ENCODE measurements at regions not wholly inside any gene's neighbourhood (a gene's known extent, or its start where the extent isn't known, plus 50 kb on each side); places are given as distances from the start of the nearest gene placed in this dataset.

- Histone ChIP-seq H3K27me3 (ENCODE audit: control insufficient read depth in 2 of 2, insufficient read depth in 2 of 2, low read length in 2 of 2) (no peaks in the 10 kb centered on the region), H3K79me2 (ENCODE audit: control insufficient read depth, insufficient read depth, low read length) (no peaks in the 10 kb centered on the region), H3K9me3 (replicated peaks; ENCODE audit: control insufficient read depth, insufficient read depth, low read length) (no peaks in the 10 kb centered on the region), H3K36me3 (ENCODE audit: control insufficient read depth in 2 of 2, extremely low read depth in 1 of 2, insufficient read depth in 2 of 2, low read length in 2 of 2) (no peaks in the 10 kb centered on the region), H3K27ac (ENCODE audit: insufficient read depth, low read depth, low read length) (no peak overlapping the region), H3K4me2 (ENCODE audit: insufficient read depth, low read length) (no peak overlapping the region), H3K4me1 (ENCODE audit: control insufficient read depth, extremely low read depth, insufficient read depth, low read length) (no peaks in the 10 kb centered on the region), H3K9ac (replicated peaks; ENCODE audit: extremely low read depth, insufficient read depth, low read length) (no peak overlapping the region), H3K9me1 (replicated peaks; ENCODE audit: control insufficient read depth, extremely low read depth, insufficient read depth, low read length) (no peaks in the 10 kb centered on the region), H4K20me1 (replicated peaks; ENCODE audit: control insufficient read depth, extremely low read depth, insufficient read depth, low read length) (no peaks in the 10 kb centered on the region), H2AFZ (ENCODE audit: low read depth, low read length) (no peak overlapping the region), H3K4me3 (replicated peaks in 1 of 3; ENCODE audit: insufficient read depth in 1 of 3, low read depth in 1 of 3, low read length in 3 of 3) (no peak overlapping the region)
- ChIA-PET POLR2A (no interaction called here), CTCF (no interaction called here)
- DNase-seq (ENCODE audit: low read depth, low spot score) (no peak), FAIRE-seq (no peak)
- intact Hi-C loops (cut with micrococcal nuclease): no loop called here
- no peak for TF ChIP-seq CTCF (IDR thresholded peaks at IDR 0.05; ENCODE audit: extremely low read depth in 1 of 2, insufficient read depth in 1 of 2, low read depth in 1 of 2, low read length in 2 of 2)
- TF ChIP-seq MAX (IDR thresholded peaks at IDR 0.05; ENCODE audit: insufficient read depth, insufficient read length): no peak
- no peak for TF ChIP-seq GATA2 (IDR thresholded peaks at IDR 0.05; ENCODE audit: insufficient read depth, insufficient read length, low read depth, low read length)
- no peak for TF ChIP-seq EZH2 (IDR thresholded peaks at IDR 0.05; ENCODE audit: borderline replicate concordance, low read depth, low read length, severe bottlenecking)
- TF ChIP-seq MYC (IDR thresholded peaks at IDR 0.05; ENCODE audit: low read depth, low read length): no peak
- TF ChIP-seq JUN (IDR thresholded peaks at IDR 0.05; ENCODE audit: borderline replicate concordance, insufficient read depth, insufficient read length, low read depth): no peak
- dilution Hi-C loops (cut with MboI; ENCODE audit: extremely low pct_ligation_motif_present, low sequenced_read_pairs): no loop called here
- BruUV-seq (replicated peaks): no TSS peak
Measured at GRCh38 chr4:24700118-24700517, 95.3 kb upstream of the SOD3 start.

- ChIA-PET CTCF (no interaction called here), POLR2A (no interaction called here)
- FAIRE-seq: no peak
- no TSS peak for BruUV-seq (replicated peaks)
- no peak overlapping the region for H3K4me3 ChIP-seq (replicated peaks in 1 of 3; ENCODE audit: insufficient read depth in 1 of 3, low read depth in 1 of 3, low read length in 3 of 3)
- no peaks in the 10 kb centered on the region for H3K9me3 ChIP-seq (replicated peaks; ENCODE audit: control insufficient read depth, insufficient read depth, low read length)
- dilution Hi-C loops (cut with MboI; ENCODE audit: extremely low pct_ligation_motif_present, low sequenced_read_pairs): no loop called here
- no peak for DNase-seq (ENCODE audit: low read depth, low spot score)
- H3K9ac ChIP-seq (replicated peaks; ENCODE audit: extremely low read depth, insufficient read depth, low read length): no peak overlapping the region
- no peak for TF ChIP-seq FOS (IDR thresholded peaks at IDR 0.05; ENCODE audit: borderline replicate concordance, insufficient read depth, low read length)
- TF ChIP-seq GATA2 (IDR thresholded peaks at IDR 0.05; ENCODE audit: insufficient read depth, insufficient read length, low read depth, low read length): no peak
- no peak for TF ChIP-seq POLR2A (IDR thresholded peaks at IDR 0.05; ENCODE audit: low read depth, low read length)
- no peak for TF ChIP-seq MYC (IDR thresholded peaks at IDR 0.05; ENCODE audit: low read depth, low read length)
- no peak for TF ChIP-seq EZH2 (IDR thresholded peaks at IDR 0.05; ENCODE audit: borderline replicate concordance, low read depth, low read length, severe bottlenecking)
- TF ChIP-seq JUN (IDR thresholded peaks at IDR 0.05; ENCODE audit: borderline replicate concordance, insufficient read depth, insufficient read length, low read depth): no peak
- no peaks in the 10 kb centered on the region for H3K4me1 ChIP-seq (ENCODE audit: control insufficient read depth, extremely low read depth, insufficient read depth, low read length)
- H3K9me1 ChIP-seq (replicated peaks; ENCODE audit: control insufficient read depth, extremely low read depth, insufficient read depth, low read length): no peaks in the 10 kb centered on the region
- no peaks in the 10 kb centered on the region for H3K79me2 ChIP-seq (ENCODE audit: control insufficient read depth, insufficient read depth, low read length)
- no peak overlapping the region for H3K4me2 ChIP-seq (ENCODE audit: insufficient read depth, low read length)
- no peak overlapping the region for H2AFZ ChIP-seq (ENCODE audit: low read depth, low read length)
- no peak overlapping the region for H3K27ac ChIP-seq (ENCODE audit: insufficient read depth, low read depth, low read length)
- intact Hi-C loops (cut with micrococcal nuclease): no loop called here
- H3K36me3 ChIP-seq (ENCODE audit: control insufficient read depth in 2 of 2, extremely low read depth in 1 of 2, insufficient read depth in 2 of 2, low read length in 2 of 2): no peaks in the 10 kb centered on the region
- no peaks in the 10 kb centered on the region for H3K27me3 ChIP-seq (ENCODE audit: control insufficient read depth in 2 of 2, insufficient read depth in 2 of 2, low read length in 2 of 2)
- no peaks in the 10 kb centered on the region for H4K20me1 ChIP-seq (replicated peaks; ENCODE audit: control insufficient read depth, extremely low read depth, insufficient read depth, low read length)
Measured at GRCh38 chr4:24701683-24702082, 93.7 kb upstream of the SOD3 start.

All from endothelial cell of umbilical vein (primary cell).